Mesenchymal stem cell (in vitro differentiated cells and primary cell): ENCODE measurements at regions not wholly inside any gene's neighbourhood (a gene's known extent, or its start where the extent isn't known, plus 50 kb on each side); places are given as distances from the start of the nearest gene placed in this dataset.

Source experiments
- DNase-seq: peaks from one replicate; pipeline ENCODE4 v3.0.0-alpha.2; 2013
- H2AFZ ChIP-seq: one replicate; pipeline ENCODE4 v1.6.1; 2013; ENCODE audit warnings: low read depth, mild to moderate bottlenecking, control low read depth, inconsistent platforms, low read length, moderate library complexity
- H2AK5ac ChIP-seq: 2 replicates; pipeline ENCODE4 v1.6.1; 2013; ENCODE audit warnings: low read length, moderate library complexity, mild to moderate bottlenecking, inconsistent platforms; ENCODE audit not compliant: severe bottlenecking
- H2BK120ac ChIP-seq: one replicate; pipeline ENCODE4 v1.6.1; 2013; ENCODE audit warnings: low read depth, mild to moderate bottlenecking, inconsistent platforms, low read length, moderate library complexity
- H2BK12ac ChIP-seq, 2 experiments: one replicate each; pipeline ENCODE4 v1.6.1; 2013; ENCODE audit warnings: inconsistent platforms in 2 of 2, low read length in 2 of 2, mild to moderate bottlenecking in 2 of 2, moderate library complexity in 2 of 2, control low read depth in 1 of 2
- H2BK15ac ChIP-seq: one replicate; pipeline ENCODE4 v1.6.1; 2013; ENCODE audit warnings: mild to moderate bottlenecking, low read depth, inconsistent platforms; ENCODE audit not compliant: poor library complexity, severe bottlenecking
- H2BK5ac ChIP-seq: 2 replicates; pipeline ENCODE4 v1.6.1; 2013; ENCODE audit warnings: low read depth, mild to moderate bottlenecking, low read length, control low read depth, inconsistent platforms; ENCODE audit not compliant: poor library complexity, severe bottlenecking
- H3K14ac ChIP-seq, 2 experiments: one replicate each; pipeline ENCODE4 v1.6.1; 2013; ENCODE audit warnings: inconsistent platforms in 2 of 2, low read length in 2 of 2, control low read depth in 1 of 2, mild to moderate bottlenecking in 1 of 2, moderate library complexity in 1 of 2
- H3K18ac ChIP-seq, 2 experiments: one replicate each; pipeline ENCODE4 v1.6.1; 2013; ENCODE audit warnings: inconsistent platforms in 2 of 2, low read length in 2 of 2, control low read depth in 1 of 2, low read depth in 1 of 2, mild to moderate bottlenecking in 1 of 2
- H3K23ac ChIP-seq, 2 experiments: one replicate each; pipeline ENCODE4 v1.6.1; 2013; ENCODE audit warnings: inconsistent platforms in 2 of 2, low read length in 2 of 2, mild to moderate bottlenecking in 2 of 2, moderate library complexity in 2 of 2, control low read depth in 1 of 2
- H3K27ac ChIP-seq: 2 replicates; pipeline ENCODE4 v1.5.1; 2013; ENCODE audit warnings: mild to moderate bottlenecking, moderate library complexity, low read length, control low read depth, inconsistent platforms; ENCODE audit not compliant: poor library complexity, severe bottlenecking
- H3K27me3 ChIP-seq, 2 experiments: 2 replicates each; pipeline versions ENCODE4 v1.6.1 to v1.7.0; 2013; ENCODE audit warnings: low read length in 2 of 2, mild to moderate bottlenecking in 2 of 2, moderate library complexity in 2 of 2, control low read depth in 1 of 2, inconsistent platforms in 1 of 2; ENCODE audit not compliant: control insufficient read depth in 1 of 2, insufficient read depth in 1 of 2
- H3K36me3 ChIP-seq, 2 experiments: 2 replicates each; pipeline versions ENCODE4 v1.6.1 to v1.7.0; 2013; ENCODE audit warnings: low read length in 2 of 2, control low read depth in 1 of 2, inconsistent platforms in 1 of 2, low read depth in 1 of 2, mild to moderate bottlenecking in 1 of 2; ENCODE audit not compliant: insufficient read depth in 2 of 2, control insufficient read depth in 1 of 2
- H3K4ac ChIP-seq, 2 experiments: one replicate each; pipeline ENCODE4 v1.6.1; 2013; ENCODE audit warnings: inconsistent platforms in 2 of 2, low read length in 2 of 2, mild to moderate bottlenecking in 2 of 2, moderate library complexity in 2 of 2, control low read depth in 1 of 2, low read depth in 1 of 2
- H3K4me1 ChIP-seq: 2 replicates; pipeline ENCODE4 v1.6.1; 2013; ENCODE audit warnings: low read depth, low read length, control low read depth; ENCODE audit not compliant: control insufficient read depth, insufficient read depth
- H3K4me2 ChIP-seq: 2 replicates; pipeline ENCODE4 v1.6.1; 2013; ENCODE audit warnings: low read length, mild to moderate bottlenecking, inconsistent platforms; ENCODE audit not compliant: poor library complexity, severe bottlenecking
- H3K4me3 ChIP-seq, 2 experiments: 2 replicates each; pipeline versions ENCODE4 v1.5.1 to v1.7.0; 2013; ENCODE audit warnings: low read length in 2 of 2, mild to moderate bottlenecking in 2 of 2, control low read depth in 1 of 2, low read depth in 1 of 2; ENCODE audit not compliant: insufficient read depth in 1 of 2
- H3K79me1 ChIP-seq: replicated peaks from 2 replicates; pipeline ENCODE4 v1.6.1; 2013; ENCODE audit warnings: mild to moderate bottlenecking, control low read depth, low read length, inconsistent platforms; ENCODE audit not compliant: poor library complexity, severe bottlenecking
- H3K9ac ChIP-seq: 2 replicates; pipeline ENCODE4 v1.7.0; 2013; ENCODE audit warnings: mild to moderate bottlenecking, low read length, moderate library complexity
- H3K9me3 ChIP-seq: 2 replicates; pipeline ENCODE4 v1.7.0; 2013; ENCODE audit warnings: mild to moderate bottlenecking, low read length; ENCODE audit not compliant: control insufficient read depth
- H4K8ac ChIP-seq: one replicate; pipeline ENCODE4 v1.6.1; 2013; ENCODE audit warnings: inconsistent platforms, mild to moderate bottlenecking, low read length, moderate library complexity
- H4K91ac ChIP-seq: one replicate; pipeline ENCODE4 v1.6.1; 2013; ENCODE audit warnings: mild to moderate bottlenecking, low read length, inconsistent platforms
- WGBS: methylation state at CpG from one replicate; pipeline ENCODE4 v1.1.7; 2013; ENCODE audit warnings: mixed read lengths; 5-methylcytosine and 5-hydroxymethylcytosine counted together

- Histone ChIP-seq H3K79me1 (no peaks in the 10 kb centered on the region), H3K23ac (no peak overlapping the region), H2AK5ac (no peak overlapping the region), H3K4me1 (no peaks in the 10 kb centered on the region), H3K9me3 (peaks cover 28% of the 10 kb centered on the region), H3K4ac (no peak overlapping the region), H3K27me3 (no peaks in the 10 kb centered on the region), H3K18ac (no peak overlapping the region), H3K9ac (no peak overlapping the region), H3K27ac (no peak overlapping the region), H2BK5ac (no peak overlapping the region), H2BK120ac (no peak overlapping the region), H2AFZ (no peak overlapping the region), H2BK15ac (no peak overlapping the region), H3K14ac (no peak overlapping the region), H2BK12ac (no peak overlapping the region), H3K4me2 (no peak overlapping the region), H4K8ac (no peak overlapping the region), H4K91ac (no peak overlapping the region), H3K4me3 (no peak overlapping the region), H3K36me3 (no peaks in the 10 kb centered on the region)
- WGBS = 33% methylated on average over 1 of the region's 1 CpG
- peak; percentile 16 for DNase-seq
Measured at GRCh38 chr2:116489944-116490343, 1324.5 kb upstream of the DDX18 start.

GRCh38 chr2:116490511-116491145 is 1323.9 kb upstream of the DDX18 start:
- H3K27me3 ChIP-seq = no peaks in the 10 kb centered on the region

GRCh38 chr2:116491292-116491691 is 1323.2 kb upstream of the DDX18 start:
- H2AFZ ChIP-seq = no peak overlapping the region
- H3K79me1 ChIP-seq = no peaks in the 10 kb centered on the region
- no peak overlapping the region for H3K9ac ChIP-seq
- H3K4me1 ChIP-seq = no peaks in the 10 kb centered on the region
- peaks cover 23% of the 10 kb centered on the region for H3K9me3 ChIP-seq
- no peak overlapping the region for H3K4me2 ChIP-seq
- H2AK5ac ChIP-seq = no peak overlapping the region
- no peak overlapping the region for H2BK12ac ChIP-seq
- no peak overlapping the region for H2BK15ac ChIP-seq
- H3K14ac ChIP-seq = no peak overlapping the region
- no peak overlapping the region for H3K27ac ChIP-seq
- no peaks in the 10 kb centered on the region for H3K36me3 ChIP-seq
- H3K23ac ChIP-seq = no peak overlapping the region
- H3K4me3 ChIP-seq = no peak overlapping the region
- H3K18ac ChIP-seq = no peak overlapping the region
- H4K8ac ChIP-seq = no peak overlapping the region
- no peak overlapping the region for H3K4ac ChIP-seq
- H4K91ac ChIP-seq = no peak overlapping the region
- no peak overlapping the region for H2BK120ac ChIP-seq
- H3K27me3 ChIP-seq = no peaks in the 10 kb centered on the region
- peak; percentile 20 for DNase-seq
- no peak overlapping the region for H2BK5ac ChIP-seq
- WGBS = 78% methylated on average over 10 of the region's 11 CpGs

More at GRCh38 chr2:116490511-116491145, 1323.9 kb upstream of the DDX18 start:
- peaks cover 27% of the 10 kb centered on the region for H3K9me3 ChIP-seq
- no peaks in the 10 kb centered on the region for H3K79me1 ChIP-seq
- H2BK12ac ChIP-seq = no peak overlapping the region
- H2AFZ ChIP-seq = no peak overlapping the region
- no peaks in the 10 kb centered on the region for H3K4me1 ChIP-seq
- no peak overlapping the region for H2AK5ac ChIP-seq
- no peak overlapping the region for H3K4me2 ChIP-seq
- H2BK15ac ChIP-seq = no peak overlapping the region
- H3K4me3 ChIP-seq = no peak overlapping the region
- no peak overlapping the region for H4K8ac ChIP-seq
- no peak overlapping the region for H3K4ac ChIP-seq
- no peak overlapping the region for H3K27ac ChIP-seq
- no peak overlapping the region for H3K23ac ChIP-seq
- H3K14ac ChIP-seq = no peak overlapping the region
- no peak overlapping the region for H2BK5ac ChIP-seq
- DNase-seq = peak; percentile 63
- no peak overlapping the region for H2BK120ac ChIP-seq
- no peaks in the 10 kb centered on the region for H3K36me3 ChIP-seq
- H3K18ac ChIP-seq = no peak overlapping the region
- H3K9ac ChIP-seq = no peak overlapping the region
- no peak overlapping the region for H4K91ac ChIP-seq
- WGBS = 72% methylated on average over 9 of the region's 9 CpGs

- no peak overlapping the region for H4K8ac ChIP-seq
- H3K4ac ChIP-seq = no peak overlapping the region
- H3K4me2 ChIP-seq = no peak overlapping the region
- H3K27me3 ChIP-seq = no peaks in the 10 kb centered on the region
- H3K23ac ChIP-seq = no peak overlapping the region
- DNase-seq = no peak
- H4K91ac ChIP-seq = no peak overlapping the region
- peaks cover 10% of the 10 kb centered on the region for H3K9me3 ChIP-seq
- H3K18ac ChIP-seq = no peak overlapping the region
- H2AFZ ChIP-seq = no peak overlapping the region
- H2BK5ac ChIP-seq = no peak overlapping the region
- H3K4me1 ChIP-seq = no peaks in the 10 kb centered on the region
- H2AK5ac ChIP-seq = no peak overlapping the region
- no peak overlapping the region for H3K4me3 ChIP-seq
- no peak overlapping the region for H2BK15ac ChIP-seq
- H3K14ac ChIP-seq = no peak overlapping the region
- no peaks in the 10 kb centered on the region for H3K36me3 ChIP-seq
- no peak overlapping the region for H3K9ac ChIP-seq
- 54% methylated on average over 5 of the region's 5 CpGs for WGBS
- no peak overlapping the region for H2BK120ac ChIP-seq
- H3K27ac ChIP-seq = no peak overlapping the region
- H2BK12ac ChIP-seq = no peak overlapping the region
- H3K79me1 ChIP-seq = no peaks in the 10 kb centered on the region
Measured at GRCh38 chr2:116499389-116499788, 1315.1 kb upstream of the DDX18 start.
